HepG2 (cell line): ENCODE measurements at regions not wholly inside any gene's neighbourhood (a gene's known extent, or its start where the extent isn't known, plus 50 kb on each side); places are given as distances from the start of the nearest gene placed in this dataset.

Experiments used
- MBD4 ChIP-seq: IDR thresholded peaks from 2 replicates; pipeline ENCODE4 v1.6.1; 2012; ENCODE audit warnings: low read length, inconsistent platforms, borderline replicate concordance
- SNAPC2 ChIP-seq: sonication (generic); formaldehyde crosslinking; IDR thresholded peaks from 2 replicates; pipeline ENCODE4 v1.8.1; 2022; ENCODE audit warnings: mild to moderate bottlenecking, missing genetic modification reagents

GRCh38 chr6:67757465-67758033 lies 877.5 kb upstream of the ADGRB3 start:
- TF ChIP-seq SNAPC2 (CRISPR knock-in tag) (no peak), MBD4 (no peak)
